H1 (cell line): ENCODE measurements at regions not wholly inside any gene's neighbourhood (a gene's known extent, or its start where the extent isn't known, plus 50 kb on each side); places are given as distances from the start of the nearest gene placed in this dataset.

Experiments
- CTCF ChIA-PET: fragments of 300-600 bp; sonication (Branson Sonifier 250); formaldehyde crosslinking; loops from one replicate; lab custom pipeline; 2021; ENCODE audit not compliant: partially characterized antibody; lab: Charles Lee
- POLR2A ChIA-PET: fragments of 300-600 bp; sonication (Branson Sonifier 250); formaldehyde crosslinking; loops from one replicate; lab custom pipeline; 2021; ENCODE audit warnings: inconsistent platforms; ENCODE audit not compliant: partially characterized antibody; lab: Charles Lee
- DNase-seq, 2 experiments: peaks; one replicate each; pipeline versions ENCODE4 v3.0.0 to v3.0.0-alpha.2; 2010 to 2022; ENCODE audit warnings: low spot score in 2 of 2, low read depth in 1 of 2, mixed read lengths in 1 of 2
- FAIRE-seq: peaks from 2 replicates; lab custom pipeline; 2011; peaks lifted over from hg19 to GRCh38; lab: Jason Lieb, UNC
- H2AFZ ChIP-seq: 2 replicates; pipeline ENCODE4 v1.8.1; 2012; ENCODE audit warnings: low read length, inconsistent platforms
- H2AK5ac ChIP-seq: 2 replicates; pipeline ENCODE4 v1.6.1; 2013; ENCODE audit warnings: low read depth, low read length
- H2BK120ac ChIP-seq: replicated peaks from 2 replicates; pipeline ENCODE3; 2013; ENCODE audit warnings: low read depth, low read length, inconsistent platforms
- H2BK12ac ChIP-seq: 2 replicates; pipeline ENCODE4 v1.6.1; 2013; ENCODE audit warnings: low read depth, low read length
- H2BK15ac ChIP-seq: 2 replicates; pipeline ENCODE4 v1.6.1; 2013; ENCODE audit warnings: low read length
- H2BK20ac ChIP-seq: 2 replicates; pipeline ENCODE4 v1.6.1; 2013; ENCODE audit warnings: low read length
- H2BK5ac ChIP-seq: 2 replicates; pipeline ENCODE4 v1.6.1; 2013; ENCODE audit warnings: low read depth, low read length
- H3K14ac ChIP-seq: 2 replicates; pipeline ENCODE4 v1.6.1; 2013; ENCODE audit warnings: inconsistent platforms; ENCODE audit not compliant: insufficient read length
- H3K18ac ChIP-seq: 2 replicates; pipeline ENCODE4 v1.6.1; 2013; ENCODE audit warnings: low read length; ENCODE audit errors: extremely low read depth
- H3K23ac ChIP-seq: 2 replicates; pipeline ENCODE4 v1.6.1; 2013; ENCODE audit warnings: inconsistent platforms; ENCODE audit not compliant: insufficient read length
- H3K23me2 ChIP-seq: 2 replicates; pipeline ENCODE4 v1.6.1; 2013; ENCODE audit warnings: low read depth, low read length
- H3K27ac ChIP-seq: 2 replicates; pipeline ENCODE4 v1.6.1; 2011; ENCODE audit warnings: low read depth, low read length, inconsistent platforms
- H3K27me3 ChIP-seq, 4 experiments: replicated peaks in 1 of 4; 1 replicate in 1 of 4; 2 replicates in 3 of 4; pipeline versions ENCODE4 v1.6.1 to v1.8.1; 2011 to 2013; ENCODE audit warnings: low read length in 3 of 4, mild to moderate bottlenecking in 3 of 4, inconsistent platforms in 2 of 4, mixed read lengths in 2 of 4, moderate library complexity in 1 of 4; ENCODE audit not compliant: control insufficient read depth in 3 of 4, insufficient read depth in 3 of 4; ENCODE audit errors: extremely low read depth in 1 of 4
- H3K36me3 ChIP-seq, 4 experiments: 2 replicates each; pipeline versions ENCODE4 v1.6.1 to v1.8.1; 2011 to 2013; ENCODE audit warnings: mild to moderate bottlenecking in 4 of 4, low read length in 3 of 4, moderate library complexity in 2 of 4, control low read depth in 1 of 4, inconsistent platforms in 1 of 4; ENCODE audit not compliant: insufficient read depth in 4 of 4, control insufficient read depth in 2 of 4
- H3K4ac ChIP-seq: replicated peaks from 2 replicates; pipeline ENCODE3; 2013; ENCODE audit warnings: low read length, low read depth, mixed read lengths, inconsistent platforms; ENCODE audit not compliant: insufficient read length
- H3K4me1 ChIP-seq, 4 experiments: replicated peaks in 1 of 4; 1 replicate in 1 of 4; 2 replicates in 3 of 4; pipeline versions ENCODE4 v1.6.1 to v1.8.1; 2011 to 2013; ENCODE audit warnings: low read length in 3 of 4, inconsistent platforms in 2 of 4, mixed read lengths in 1 of 4; ENCODE audit not compliant: insufficient read depth in 4 of 4, control insufficient read depth in 3 of 4
- H3K4me2 ChIP-seq, 2 experiments: 2 replicates each; pipeline versions ENCODE4 v1.6.1 to v1.8.1; 2011 to 2013; ENCODE audit warnings: low read depth in 2 of 2, low read length in 2 of 2, control low read depth in 1 of 2, inconsistent platforms in 1 of 2, mild to moderate bottlenecking in 1 of 2; ENCODE audit not compliant: insufficient read depth in 1 of 2
- H3K4me3 ChIP-seq, 4 experiments: fragments of 200-600, 300-600 bp in 1 of 4; sonication (generic), shearing (Covaris generic), sonication (Bioruptor Twin) in 1 of 4; 2 replicates each; pipeline versions ENCODE4 v1.5.1 to v1.8.1; 2011 to 2016; ENCODE audit warnings: low read length in 4 of 4, low read depth in 3 of 4, control low read depth in 2 of 4, inconsistent platforms in 2 of 4, mild to moderate bottlenecking in 2 of 4, mixed read lengths in 1 of 4, moderate library complexity in 1 of 4; ENCODE audit not compliant: insufficient read depth in 2 of 4; ENCODE audit errors: extremely low read depth in 1 of 4
- H3K56ac ChIP-seq: replicated peaks from 2 replicates; pipeline ENCODE3; 2013; ENCODE audit warnings: low read depth, mild to moderate bottlenecking, mixed read lengths, low read length, inconsistent platforms; ENCODE audit not compliant: insufficient read length
- H3K79me1 ChIP-seq: 2 replicates; pipeline ENCODE4 v1.6.1; 2013; ENCODE audit warnings: low read depth, low read length, control low read depth
- H3K79me2 ChIP-seq, 2 experiments: 2 replicates each; pipeline versions ENCODE4 v1.6.1 to v1.8.1; 2012 to 2013; ENCODE audit warnings: low read length in 2 of 2, mild to moderate bottlenecking in 2 of 2, inconsistent platforms in 1 of 2; ENCODE audit not compliant: insufficient read depth in 2 of 2, control insufficient read depth in 1 of 2
- H3K9ac ChIP-seq, 4 experiments: replicated peaks in 1 of 4; 1 replicate in 1 of 4; 2 replicates in 3 of 4; pipeline versions ENCODE4 v1.6.1 to v1.8.1; 2011 to 2013; ENCODE audit warnings: low read depth in 3 of 4, low read length in 3 of 4, control low read depth in 2 of 4, mild to moderate bottlenecking in 2 of 4, moderate library complexity in 2 of 4, inconsistent platforms in 1 of 4; ENCODE audit errors: extremely low read depth in 1 of 4
- H3K9me3 ChIP-seq, 2 experiments: 2 replicates each; pipeline versions ENCODE4 v1.6.1 to v1.8.1; 2012 to 2013; ENCODE audit warnings: mild to moderate bottlenecking in 2 of 2, moderate library complexity in 2 of 2, control low read depth in 1 of 2, inconsistent platforms in 1 of 2, low read depth in 1 of 2, low read length in 1 of 2, mixed read lengths in 1 of 2; ENCODE audit not compliant: insufficient read depth in 2 of 2
- H4K20me1 ChIP-seq, 2 experiments: replicated peaks in 1 of 2; 2 replicates each; pipeline versions ENCODE3 to v1.8.1; 2011 to 2013; ENCODE audit warnings: inconsistent platforms in 2 of 2, low read length in 2 of 2, mild to moderate bottlenecking in 1 of 2; ENCODE audit not compliant: insufficient read depth in 2 of 2, control insufficient read depth in 1 of 2
- H4K5ac ChIP-seq: 2 replicates; pipeline ENCODE4 v1.6.1; 2013; ENCODE audit warnings: low read length, low read depth, mixed read lengths, inconsistent platforms; ENCODE audit not compliant: insufficient read length
- H4K8ac ChIP-seq: 2 replicates; pipeline ENCODE4 v1.8.0; 2013; ENCODE audit warnings: mild to moderate bottlenecking, moderate library complexity, low read length, inconsistent platforms; ENCODE audit not compliant: insufficient read depth; ENCODE audit errors: extremely low read depth
- H4K91ac ChIP-seq: replicated peaks from 2 replicates; pipeline ENCODE3; 2013; ENCODE audit warnings: low read length, mixed read lengths, inconsistent platforms; ENCODE audit not compliant: insufficient read length
- CBX8 ChIP-seq: fragments of 300-800, 300-1000 bp; sonication (generic); IDR thresholded peaks from 2 replicates; pipeline ENCODE4 v1.7.1; 2016; ENCODE audit warnings: low read depth, low read length, borderline replicate concordance
- EP300 ChIP-seq, 2 experiments: IDR thresholded peaks; 1 replicate in 1 of 2; 2 replicates in 1 of 2; pipeline ENCODE4 v1.6.1; 2011 to 2012; ENCODE audit warnings: low read depth in 2 of 2, low read length in 2 of 2, mild to moderate bottlenecking in 2 of 2, borderline replicate concordance in 1 of 2, inconsistent platforms in 1 of 2, moderate library complexity in 1 of 2
- EZH2 ChIP-seq: fragments of 200-600 bp; sonication (generic); IDR thresholded peaks from 2 replicates; pipeline ENCODE4 v1.7.1; 2012; ENCODE audit warnings: low read depth, mild to moderate bottlenecking, moderate library complexity, low read length, inconsistent platforms; ENCODE audit not compliant: severe bottlenecking
- RXRA ChIP-seq: IDR thresholded peaks from 2 replicates; pipeline ENCODE4 v1.6.1; 2011; ENCODE audit warnings: low read depth, mild to moderate bottlenecking, low read length, moderate library complexity; ENCODE audit not compliant: insufficient read depth
- WGBS, 2 experiments: shearing (Covaris generic) in 1 of 2; methylation state at CpG; one replicate each; pipeline versions ENCODE4 v1.1.6 to v1.1.7; 2013 to 2015; ENCODE audit warnings: low lambda C conversion rate in 2 of 2, mixed read lengths in 2 of 2, inconsistent platforms in 1 of 2, low coverage in 1 of 2, missing lambda C conversion rate in 1 of 2; ENCODE audit not compliant: insufficient replicate concordance in 2 of 2, insufficient coverage in 1 of 2, insufficient read length in 1 of 2; ENCODE audit errors: extremely low coverage in 1 of 2, missing lambda C conversion rate in 1 of 2; 5-methylcytosine and 5-hydroxymethylcytosine counted together

DNA sequence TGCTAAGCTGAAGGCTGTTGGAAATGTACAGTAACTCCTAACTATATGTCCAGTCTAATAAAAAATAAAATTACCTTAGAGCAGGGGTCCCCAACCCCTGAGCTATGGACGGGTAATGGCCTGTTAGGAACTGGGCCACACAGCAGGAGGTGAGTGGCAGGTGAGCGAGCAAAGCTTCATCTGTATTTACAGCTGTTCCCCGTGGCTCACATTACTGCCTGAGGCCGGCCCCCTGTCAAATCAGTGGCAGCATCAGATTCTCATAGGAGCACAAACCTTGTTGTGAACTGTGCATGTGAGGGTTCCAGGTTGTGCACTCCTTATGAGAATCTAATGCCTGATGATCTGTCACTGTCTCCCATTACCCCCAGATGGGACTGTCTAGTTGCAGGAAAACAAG is 73.1 kb upstream of the CXCR4 start:
- no peak for TF ChIP-seq CBX8
- TF ChIP-seq EP300 (IDR thresholded peaks at IDR 0.05; ENCODE audit: borderline replicate concordance in 1 of 2, low read depth in 2 of 2, low read length in 2 of 2) = no peak
- no peak for TF ChIP-seq RXRA
- TF ChIP-seq EZH2 = no peak
- H3K4ac ChIP-seq = no peak overlapping the region
- H3K23ac ChIP-seq = no peak overlapping the region
- no peak overlapping the region for H3K56ac ChIP-seq
- no peak overlapping the region for H4K8ac ChIP-seq
- H4K5ac ChIP-seq = no peak overlapping the region
- no peak overlapping the region for H2BK20ac ChIP-seq
- no peak overlapping the region for H2BK12ac ChIP-seq
- H3K4me3 ChIP-seq = no peak overlapping the region
- no peaks in the 10 kb centered on the region for H3K79me1 ChIP-seq
- CTCF ChIA-PET = interaction anchor here (0.6 kb wide), 1 partner anchor 112 kb away, joined by 3 read pairs; no protein-coding TSS in a partner anchor
- no peak overlapping the region for H3K9ac ChIP-seq
- H3K4me1 ChIP-seq = peaks cover 0 to 2% (median 0%) of the 10 kb centered on the region in 4 experiments; a peak in 1 of 7 replicates
- no peak overlapping the region for H2BK5ac ChIP-seq
- FAIRE-seq (no peak), DNase-seq (no peak)
- no peaks in the 10 kb centered on the region for H3K27me3 ChIP-seq
- no peaks in the 10 kb centered on the region for H3K36me3 ChIP-seq
- no peak overlapping the region for H3K4me2 ChIP-seq
- H4K20me1 ChIP-seq = no peaks in the 10 kb centered on the region
- no peak overlapping the region for H3K14ac ChIP-seq
- H2AK5ac ChIP-seq = no peak overlapping the region
- POLR2A ChIA-PET = no interaction called here
- no peak overlapping the region for H2AFZ ChIP-seq
- H3K9me3 ChIP-seq = 0 out of 4 replicates have a peak, but pooled peaks cover 0 to 2% of the 10 kb centered on the region in 2 experiments
- H3K18ac ChIP-seq = no peak overlapping the region
- H2BK15ac ChIP-seq = no peak overlapping the region
- no peak overlapping the region for H3K27ac ChIP-seq
- H2BK120ac ChIP-seq = no peak overlapping the region
- peaks cover 2% of the 10 kb centered on the region; the same call in 1 of the 2 replicates for H3K23me2 ChIP-seq
- 94% methylated on average over 4 of the region's 4 CpGs; no CpG with 5 or more reads in 1 of the 2 experiments for WGBS, 2 experiments
- no peaks in the 10 kb centered on the region for H3K79me2 ChIP-seq
- H4K91ac ChIP-seq = no peak overlapping the region
